ENCODE measurements at regions not wholly inside any gene's neighbourhood (a gene's known extent, or its start where the extent isn't known, plus 50 kb on each side); places are given as distances from the start of the nearest gene placed in this dataset.
A peak's percentile ranks its signal among the peaks of the same experiment; 100 is the strongest.
"Not testable (repeated sequence)": the region's sequence is repeated elsewhere in the genome, so short reads cannot be mapped to it uniquely, and the experiment has no call there.

GRCh38 chr4:9110700-9111099 is 59.5 kb upstream of the FAM90A26 start:
- not testable (repeated sequence) for DNase-seq (ENCODE audit: low spot score)

GRCh38 chr4:9103148-9103524 is 67.1 kb upstream of the FAM90A26 start:
- DNase-seq (ENCODE audit: low spot score) = not testable (repeated sequence)

- DNase-seq (ENCODE audit: low spot score) = not testable (repeated sequence)
These were observed 67.6 kb upstream of the FAM90A26 start for GRCh38 chr4:9102471-9103147.

DNA sequence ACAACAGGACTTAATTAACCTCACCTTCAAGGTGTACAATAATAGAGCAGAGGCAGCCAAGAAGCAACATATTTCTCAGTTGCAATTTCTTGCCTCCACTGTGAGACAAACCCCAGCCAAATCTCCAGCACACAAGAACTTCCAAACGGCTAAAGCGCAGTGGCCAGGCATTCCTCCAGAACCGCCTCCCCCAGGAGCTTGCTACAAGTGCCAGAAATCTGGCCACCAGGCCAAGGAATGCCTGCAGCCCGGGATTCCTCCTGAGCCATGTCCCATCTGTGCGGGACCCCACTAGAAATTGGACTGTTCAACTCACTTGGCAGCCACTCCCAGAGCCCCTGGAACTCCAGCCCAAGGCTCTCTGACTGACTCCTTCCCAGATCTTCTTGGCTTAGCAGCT is 73.9 kb upstream of the FAM90A26 start:
- DNase-seq (ENCODE audit: low spot score) = not testable (repeated sequence)

- DNase-seq (ENCODE audit: low spot score) = not testable (repeated sequence)
These were observed 91.4 kb upstream of the FAM90A26 start for GRCh38 chr4:9078796-9079195.

DNA sequence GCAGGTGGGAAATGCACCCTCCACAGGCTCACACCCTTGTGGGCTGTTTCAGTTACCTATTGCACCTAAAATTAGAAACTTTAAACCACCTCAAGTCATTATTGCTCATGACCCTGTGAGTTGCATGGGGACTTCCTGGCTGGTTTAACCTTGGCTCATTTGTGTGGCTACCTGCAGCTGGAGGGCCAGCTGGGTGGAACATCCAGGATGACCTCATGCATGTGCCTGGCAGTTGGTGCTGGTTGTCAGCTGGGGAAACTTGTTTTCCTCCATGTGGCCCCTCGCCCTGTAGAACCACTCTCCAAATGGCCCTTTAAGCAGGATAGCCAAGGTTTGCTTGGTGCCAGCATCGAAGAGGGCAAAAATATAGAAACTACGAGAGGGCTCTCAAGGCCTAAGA is 93.2 kb upstream of the FAM90A26 start:
- not testable (repeated sequence) for DNase-seq (ENCODE audit: low spot score)

DNA sequence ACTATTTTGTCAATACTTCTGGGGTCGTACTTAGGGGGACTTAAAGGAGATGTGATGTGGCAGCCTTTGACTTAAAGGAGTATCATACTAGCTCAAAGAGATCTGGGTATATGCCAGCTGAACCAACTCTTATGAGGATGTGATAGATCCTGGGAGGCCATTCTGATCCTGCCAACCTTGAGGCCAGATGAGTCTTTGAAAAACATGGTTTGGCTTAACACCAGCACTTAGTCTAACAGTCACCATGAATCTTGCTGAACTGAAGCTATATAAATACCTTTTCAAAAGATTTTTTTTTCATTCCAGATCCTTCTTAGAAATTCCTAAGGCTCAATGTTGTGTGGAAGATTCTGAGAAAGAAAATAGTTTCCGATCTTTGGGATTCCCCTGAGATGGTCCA is 93.7 kb upstream of the FAM90A26 start:
- not testable (repeated sequence) for DNase-seq (ENCODE audit: low spot score)

GRCh38 chr4:9073371-9073770 is 96.8 kb upstream of the FAM90A26 start:
- not testable (repeated sequence) for DNase-seq (ENCODE audit: low spot score)

DNA sequence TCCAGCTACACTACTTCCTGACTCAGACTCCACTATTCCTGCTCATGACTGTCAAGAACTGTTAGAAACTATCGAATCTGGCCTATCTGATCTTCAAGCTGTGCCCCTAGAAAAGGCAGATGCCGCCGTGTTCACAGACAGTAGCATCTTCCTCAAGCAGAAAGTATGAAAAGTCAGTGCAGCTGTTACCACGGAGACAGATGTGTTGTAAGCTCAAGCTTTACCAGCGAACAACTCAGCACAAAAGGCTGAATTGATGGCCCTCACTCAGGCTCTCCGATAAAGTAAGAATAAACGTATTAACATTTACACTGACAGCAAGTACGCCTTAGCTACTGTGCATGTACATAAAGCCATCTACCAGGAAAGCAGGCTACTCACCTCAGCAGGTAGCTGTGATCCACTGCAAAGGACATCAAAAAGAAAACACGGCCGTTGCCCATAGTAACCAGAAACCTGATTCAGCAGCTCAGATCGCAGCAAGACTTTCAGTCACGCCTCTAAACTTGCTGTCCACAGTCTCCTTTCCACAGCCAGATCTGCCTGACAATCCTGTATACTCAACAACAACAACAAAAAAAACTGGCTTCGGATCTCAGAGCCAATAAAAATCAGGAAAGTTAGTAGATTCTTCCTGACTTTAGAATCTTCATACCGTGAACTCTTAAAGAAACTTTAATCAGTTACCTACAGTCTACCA is 97.5 kb upstream of the FAM90A26 start:
- DNase-seq (ENCODE audit: low spot score) = not testable (repeated sequence)

GRCh38 chr4:9067923-9068322 is 102.3 kb upstream of the FAM90A26 start:
- DNase-seq (ENCODE audit: low spot score) = not testable (repeated sequence)

DNA sequence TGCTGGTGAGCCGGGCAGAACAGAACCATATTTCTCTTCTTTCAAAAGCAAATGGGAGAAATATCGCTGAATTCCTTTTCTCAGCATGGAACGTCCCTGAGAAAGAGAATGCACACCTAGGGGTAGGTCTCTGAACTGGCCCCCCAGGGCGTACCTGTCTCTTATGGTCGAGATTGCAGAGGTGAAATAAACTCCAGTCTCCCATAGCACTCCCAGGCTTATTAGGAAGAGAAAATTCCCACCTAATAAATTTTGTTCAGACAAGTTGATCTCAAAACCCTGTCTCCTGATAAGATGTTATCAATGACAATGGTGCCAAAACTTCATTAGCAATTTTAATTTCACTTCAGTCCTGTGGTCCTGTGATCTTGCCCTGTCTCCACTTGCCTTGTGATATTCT is 106.6 kb upstream of the FAM90A26 start:
- not testable (repeated sequence) for DNase-seq (ENCODE audit: low spot score)

- not testable (repeated sequence) for DNase-seq (ENCODE audit: low spot score)
These were observed 145.3 kb upstream of the FAM90A26 start for GRCh38 chr4:9024866-9025265.

DNA sequence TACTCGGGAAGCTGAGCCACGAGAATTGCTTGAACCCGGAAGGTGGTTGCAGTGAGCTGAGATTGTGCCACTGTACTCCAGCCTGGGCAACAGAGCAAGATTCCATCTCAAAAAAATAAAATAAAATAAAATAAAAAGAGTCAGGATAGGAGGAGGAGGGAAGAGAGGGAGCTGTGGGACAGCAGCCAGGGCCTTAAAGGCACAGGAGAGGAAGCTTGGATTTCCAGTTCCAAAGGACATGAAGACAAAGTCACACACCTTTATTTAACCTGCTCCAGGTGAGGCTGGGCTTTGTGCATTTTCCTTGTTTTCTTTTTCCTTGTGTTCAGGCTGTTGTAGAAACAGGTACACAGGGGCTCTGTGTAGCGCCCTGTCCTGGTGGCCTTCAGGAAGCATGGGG is 138.2 kb upstream of the HMX1 start:
- not testable (repeated sequence) for DNase-seq (ENCODE audit: low spot score)

DNA sequence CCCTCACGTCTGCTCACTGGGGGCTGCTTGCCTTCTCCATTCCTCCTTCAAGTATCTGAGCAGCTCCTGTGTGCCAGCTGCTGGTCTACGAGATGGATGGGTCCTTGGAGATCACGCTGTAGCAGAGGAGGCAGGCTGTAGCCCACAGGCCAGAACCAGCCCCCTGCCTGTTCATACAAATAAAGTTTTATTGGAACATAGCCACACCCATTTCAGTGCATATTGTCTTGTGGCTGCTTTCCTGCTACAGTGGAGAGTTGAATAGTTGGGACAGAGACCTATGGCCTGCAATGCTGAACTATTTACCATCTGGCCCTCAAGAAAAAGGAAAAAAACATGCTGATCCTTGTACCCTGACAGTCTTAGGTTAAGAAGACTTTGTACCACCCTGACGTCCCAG is 136.8 kb upstream of the HMX1 start:
- not testable (repeated sequence) for DNase-seq (ENCODE audit: low spot score)

DNA sequence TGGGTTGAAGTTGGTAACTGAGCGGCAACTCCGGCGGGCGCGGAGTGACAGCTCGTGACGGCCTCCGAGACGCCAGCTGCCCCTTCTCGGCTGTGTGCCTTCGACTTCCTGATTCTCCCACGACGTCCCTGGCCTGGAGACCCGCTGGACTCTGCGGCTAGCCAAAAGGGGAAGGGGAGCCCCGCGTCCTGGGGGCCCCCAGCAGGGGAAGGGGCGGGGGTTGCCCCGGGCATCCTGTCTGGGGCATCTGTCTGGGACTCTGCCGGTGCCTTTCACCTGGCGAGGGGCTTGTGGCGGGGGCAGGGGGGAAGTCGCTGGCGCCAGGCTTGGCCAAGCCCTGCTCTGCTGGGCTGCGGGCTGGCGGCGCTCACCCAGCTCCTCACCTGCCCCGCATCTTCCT is 129.5 kb upstream of the HMX1 start:
- not testable (repeated sequence) for DNase-seq (ENCODE audit: low spot score)

DNA sequence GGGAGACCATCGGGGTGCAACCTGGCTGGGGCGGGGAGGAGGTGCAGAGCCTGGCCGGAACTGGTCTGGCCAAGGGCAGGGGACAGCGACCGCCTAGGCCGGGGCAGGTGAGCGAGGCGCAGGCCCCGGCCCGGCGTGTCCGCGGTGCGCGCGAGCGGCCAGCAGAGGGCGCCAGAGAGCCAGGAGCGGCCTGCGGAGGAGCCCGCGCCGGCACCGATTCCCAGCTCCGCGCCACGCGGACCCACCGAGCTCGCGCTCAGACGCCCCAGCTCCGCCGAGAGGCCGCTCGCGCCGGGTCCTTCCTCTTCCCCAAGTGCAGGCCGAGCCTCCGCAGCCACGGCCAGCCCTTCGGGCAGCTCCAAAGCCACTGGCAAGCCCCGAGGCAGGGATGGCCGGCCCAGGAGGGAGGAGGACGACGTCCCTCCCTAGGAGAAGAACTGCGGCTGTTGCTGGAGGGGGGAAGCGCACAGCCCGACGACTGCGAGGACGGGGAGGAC is 128.9 kb upstream of the HMX1 start:
- peak; percentile 34 for DNase-seq (ENCODE audit: low spot score)

- not testable (repeated sequence) for DNase-seq (ENCODE audit: low spot score)
These were observed 121.3 kb upstream of the HMX1 start for GRCh38 chr4:8992981-8993380.

DNA sequence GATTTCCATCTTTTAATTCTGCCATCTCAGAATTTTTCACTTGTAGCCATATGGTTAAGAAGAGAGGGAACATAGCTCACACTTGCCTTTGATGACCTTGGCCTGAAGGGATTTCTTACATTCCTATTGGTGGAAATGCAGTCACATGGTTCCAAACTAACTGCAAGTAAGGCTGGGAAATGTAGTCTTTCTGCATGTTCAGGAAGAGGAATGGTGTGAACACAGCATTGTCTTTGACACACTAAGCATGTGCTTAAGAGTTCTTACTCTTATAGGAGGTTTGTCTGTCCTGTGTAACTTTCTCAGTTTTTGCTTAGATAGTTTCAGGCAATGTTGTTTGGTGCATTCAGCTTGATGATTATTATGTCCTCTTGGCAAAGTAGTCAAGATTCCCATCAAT is 119.8 kb upstream of the HMX1 start:
- DNase-seq (ENCODE audit: low spot score) = peak; percentile 46

- DNase-seq (ENCODE audit: low spot score) = not testable (repeated sequence)
These were observed 118.7 kb upstream of the HMX1 start for GRCh38 chr4:8990341-8990740.

- DNase-seq (ENCODE audit: low spot score) = not testable (repeated sequence)
These were observed 114.1 kb upstream of the HMX1 start for GRCh38 chr4:8985786-8986185.

GRCh38 chr4:8984641-8985040 is 113.0 kb upstream of the HMX1 start:
- not testable (repeated sequence) for DNase-seq (ENCODE audit: low spot score)

- DNase-seq (ENCODE audit: low spot score) = not testable (repeated sequence)
These were observed 112.3 kb upstream of the HMX1 start for GRCh38 chr4:8983921-8984320.

GRCh38 chr4:8976466-8977128 is 105.0 kb upstream of the HMX1 start:
- DNase-seq (ENCODE audit: low spot score) = not testable (repeated sequence)
